Ovary (tissue), 3 donors: ENCODE measurements at regions not wholly inside any gene's neighbourhood (a gene's known extent, or its start where the extent isn't known, plus 50 kb on each side); places are given as distances from the start of the nearest gene placed in this dataset.

Experiments used
- EP300 ChIP-seq: sonication (generic); formaldehyde crosslinking; IDR thresholded peaks from one replicate; pipeline ENCODE4 v1.6.1; 2017; ENCODE audit warnings: antibody characterized with exemption
- POLR2A ChIP-seq: fragments of 450-650 bp; IDR thresholded peaks from one replicate; pipeline ENCODE4 v1.6.1; 2017; ENCODE audit warnings: antibody characterized with exemption, mild to moderate bottlenecking, moderate library complexity
- TF ChIP-seq, protein P1 (sequence below), 3 donors: fragments of 450-650 bp in 2 of 3; fragments of 200-600 bp in 1 of 3; IDR thresholded peaks; one replicate each; pipeline versions ENCODE4 v1.5.1 to v1.8.0; 2016 to 2022; ENCODE audit warnings: antibody characterized with exemption in 3 of 3, mild to moderate bottlenecking in 1 of 3
- donor health status: DM: no; HTN: no; CAD: no.

GRCh38 chr7:54392935-54393334, 149.2 kb upstream of the VSTM2A start:
- TF ChIP-seq EP300 (no peak), POLR2A (no peak)
- TF ChIP-seq, protein P1, sequence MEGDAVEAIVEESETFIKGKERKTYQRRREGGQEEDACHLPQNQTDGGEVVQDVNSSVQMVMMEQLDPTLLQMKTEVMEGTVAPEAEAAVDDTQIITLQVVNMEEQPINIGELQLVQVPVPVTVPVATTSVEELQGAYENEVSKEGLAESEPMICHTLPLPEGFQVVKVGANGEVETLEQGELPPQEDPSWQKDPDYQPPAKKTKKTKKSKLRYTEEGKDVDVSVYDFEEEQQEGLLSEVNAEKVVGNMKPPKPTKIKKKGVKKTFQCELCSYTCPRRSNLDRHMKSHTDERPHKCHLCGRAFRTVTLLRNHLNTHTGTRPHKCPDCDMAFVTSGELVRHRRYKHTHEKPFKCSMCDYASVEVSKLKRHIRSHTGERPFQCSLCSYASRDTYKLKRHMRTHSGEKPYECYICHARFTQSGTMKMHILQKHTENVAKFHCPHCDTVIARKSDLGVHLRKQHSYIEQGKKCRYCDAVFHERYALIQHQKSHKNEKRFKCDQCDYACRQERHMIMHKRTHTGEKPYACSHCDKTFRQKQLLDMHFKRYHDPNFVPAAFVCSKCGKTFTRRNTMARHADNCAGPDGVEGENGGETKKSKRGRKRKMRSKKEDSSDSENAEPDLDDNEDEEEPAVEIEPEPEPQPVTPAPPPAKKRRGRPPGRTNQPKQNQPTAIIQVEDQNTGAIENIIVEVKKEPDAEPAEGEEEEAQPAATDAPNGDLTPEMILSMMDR (IDR thresholded peaks at IDR 0.05): no peak
